ENCODE measurements at regions not wholly inside any gene's neighbourhood (a gene's known extent, or its start where the extent isn't known, plus 50 kb on each side); places are given as distances from the start of the nearest gene placed in this dataset.

GRCh38 chr5:61809651-61810050 is 477.6 kb downstream of the ZSWIM6 start:
- TF ChIP-seq ZNF274 (IDR thresholded peaks at IDR 0.05; ENCODE audit: low read depth, low read length) (no peak), YY1 (IDR thresholded peaks at IDR 0.05; ENCODE audit: insufficient read depth, insufficient read length) (no peak), SUZ12 (IDR thresholded peaks at IDR 0.05; ENCODE audit: extremely low read depth, insufficient read depth, insufficient read length) (no peak)

Data from NT2/D1 (cell line).